ENCODE measurements at regions not wholly inside any gene's neighbourhood (a gene's known extent, or its start where the extent isn't known, plus 50 kb on each side); places are given as distances from the start of the nearest gene placed in this dataset.
"Not testable (repeated sequence)": the region's sequence is repeated elsewhere in the genome, so short reads cannot be mapped to it uniquely, and the experiment has no call there.

- DNase-seq (ENCODE audit: low read depth in 2 of 2): no peak
Observed at GRCh38 chr3:171915275-171915674, 72.1 kb downstream of the TMEM212 start.

- no peak for DNase-seq (ENCODE audit: low read depth in 2 of 2)
Observed at GRCh38 chr3:171916888-171917287, 73.7 kb downstream of the TMEM212 start.

- not testable (repeated sequence) for DNase-seq (ENCODE audit: low read depth in 2 of 2)
Observed at GRCh38 chr3:171922629-171923028, 79.5 kb downstream of the TMEM212 start.

GRCh38 chr3:171923668-171924067, 80.5 kb downstream of the TMEM212 start:
- DNase-seq (ENCODE audit: low read depth in 2 of 2): not testable (repeated sequence)

GRCh38 chr3:171924864-171925263, 81.7 kb downstream of the TMEM212 start:
- DNase-seq (ENCODE audit: low read depth in 2 of 2): not testable (repeated sequence)

- DNase-seq (ENCODE audit: low read depth in 2 of 2): no peak
Observed at GRCh38 chr3:171932153-171932611, 89.0 kb downstream of the TMEM212 start.

- no peak for DNase-seq (ENCODE audit: low read depth in 2 of 2)
Observed at GRCh38 chr3:171933441-171933840, 90.3 kb downstream of the TMEM212 start.

- no peak for DNase-seq (ENCODE audit: low read depth in 2 of 2)
Observed at GRCh38 chr3:171935261-171936123, 92.3 kb downstream of the TMEM212 start.

- no peak for DNase-seq (ENCODE audit: low read depth in 2 of 2)
Observed at GRCh38 chr3:171936191-171936841, 93.2 kb downstream of the TMEM212 start.

- no peak for DNase-seq (ENCODE audit: low read depth in 2 of 2)
Observed at GRCh38 chr3:171939578-171939977, 96.4 kb downstream of the TMEM212 start.

GRCh38 chr3:171940151-171940649, 97.1 kb downstream of the TMEM212 start:
- no peak for DNase-seq (ENCODE audit: low read depth in 2 of 2)

GRCh38 chr3:171943262-171944117, 95.9 kb upstream of the FNDC3B start:
- no peak for DNase-seq (ENCODE audit: low read depth in 2 of 2)

- DNase-seq (ENCODE audit: low read depth in 2 of 2): no peak
Observed at GRCh38 chr3:171944118-171945016, 95.0 kb upstream of the FNDC3B start.

- no peak for DNase-seq (ENCODE audit: low read depth in 2 of 2)
Observed at GRCh38 chr3:171948674-171949073, 90.7 kb upstream of the FNDC3B start.

- no peak for DNase-seq (ENCODE audit: low read depth in 2 of 2)
Observed at GRCh38 chr3:171949554-171949953, 89.8 kb upstream of the FNDC3B start.

- no peak for DNase-seq (ENCODE audit: low read depth in 2 of 2)
Observed at GRCh38 chr3:171950373-171950772, 89.0 kb upstream of the FNDC3B start.

GRCh38 chr3:171951597-171951996, 87.8 kb upstream of the FNDC3B start:
- DNase-seq (ENCODE audit: low read depth in 2 of 2): no peak

- no peak for DNase-seq (ENCODE audit: low read depth in 2 of 2)
Observed at GRCh38 chr3:171953301-171954022, 85.9 kb upstream of the FNDC3B start.

GRCh38 chr3:171954690-171955383, 84.5 kb upstream of the FNDC3B start:
- DNase-seq (ENCODE audit: low read depth in 2 of 2): no peak

GRCh38 chr3:171955598-171955997, 83.8 kb upstream of the FNDC3B start:
- no peak for DNase-seq (ENCODE audit: low read depth in 2 of 2)
